ENCODE measurements at regions not wholly inside any gene's neighbourhood (a gene's known extent, or its start where the extent isn't known, plus 50 kb on each side); places are given as distances from the start of the nearest gene placed in this dataset.
A peak's percentile ranks its signal among the peaks of the same experiment; 100 is the strongest.

GRCh38 chr5:31137676-31138075, 55.8 kb upstream of the CDH6 start:
- in situ Hi-C loops (cut with MboI; ENCODE audit: low pct_unique_long_range_greater_than_20kb in 2 of 9, low sequenced_read_pairs in 9 of 9, unreplicated experiment in 9 of 9) = no loop called here
- ATAC-seq (replicated peaks in 6 of 8) = no peak
- H3K27ac ChIP-seq = no peak overlapping the region
- H3K4me1 ChIP-seq (replicated peaks in 1 of 2) = no peaks in the 10 kb centered on the region
- WGBS, 10 experiments = 0 to 100% (median 78%) methylated on average over 1 to 2 of the region's 2 CpGs; no CpG with 5 or more reads in 1 of the 10 experiments
- no peak overlapping the region for H3K4me3 ChIP-seq

DNA sequence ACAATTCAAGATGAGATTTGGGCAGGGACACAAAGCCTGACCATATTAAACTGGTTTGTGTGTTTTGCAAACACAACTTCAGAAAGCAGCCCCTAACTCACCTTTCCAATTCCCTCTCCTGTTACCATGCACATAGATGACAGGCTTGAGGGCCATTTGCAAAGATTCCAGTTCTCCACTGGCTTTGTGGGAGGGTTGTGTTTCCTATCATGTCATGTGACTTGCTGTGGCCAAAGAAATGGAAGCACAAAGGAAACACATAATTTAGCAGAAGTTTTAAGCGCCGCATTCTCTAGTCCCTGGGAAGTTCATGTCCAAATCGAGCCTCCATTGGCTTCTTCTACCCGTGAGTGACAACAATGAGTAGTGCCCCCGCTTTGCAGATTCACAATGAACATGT, 57.9 kb upstream of the CDH6 start:
- WGBS, 10 experiments = 27 to 100% (median 94%) methylated on average over 2 to 5 of the region's 5 CpGs; no CpG with 5 or more reads in 5 of the 10 experiments
- no peak overlapping the region for H3K4me3 ChIP-seq
- ATAC-seq (replicated peaks in 6 of 8) = no peak
- in situ Hi-C loops (cut with MboI; ENCODE audit: low pct_unique_long_range_greater_than_20kb in 2 of 9, low sequenced_read_pairs in 9 of 9, unreplicated experiment in 9 of 9) = no loop called here
- H3K4me1 ChIP-seq (replicated peaks in 1 of 2) = no peaks in the 10 kb centered on the region
- H3K27ac ChIP-seq = no peak overlapping the region

DNA sequence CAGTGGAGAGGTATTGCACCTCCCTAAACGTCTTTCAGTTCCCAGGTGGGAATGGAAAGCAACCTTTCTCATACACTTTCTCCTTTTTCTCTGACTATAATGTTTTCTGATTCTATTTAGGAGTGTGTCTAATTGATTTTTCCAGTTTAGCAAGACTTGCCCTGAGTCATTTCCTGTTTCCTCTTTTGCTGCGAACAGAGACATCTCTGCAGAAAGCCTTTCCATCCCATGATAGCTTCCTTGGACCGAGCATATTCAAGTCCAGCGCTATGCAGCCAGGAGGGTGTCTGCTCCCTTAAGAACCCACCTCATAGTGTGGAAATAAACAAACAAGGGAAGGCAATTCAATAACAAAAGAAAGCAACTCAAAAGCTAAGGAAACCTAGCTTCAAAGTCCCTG, 60.0 kb upstream of the CDH6 start:
- in situ Hi-C loops (cut with MboI; ENCODE audit: low pct_unique_long_range_greater_than_20kb in 2 of 9, low sequenced_read_pairs in 9 of 9, unreplicated experiment in 9 of 9) = no loop called here
- no peaks in the 10 kb centered on the region for H3K4me1 ChIP-seq (replicated peaks in 1 of 2)
- 9 to 92% (median 68%) methylated on average over 1 to 4 of the region's 4 CpGs for WGBS, 10 experiments
- no peak for ATAC-seq (replicated peaks in 6 of 8)
- H3K27ac ChIP-seq = no peak overlapping the region
- no peak overlapping the region for H3K4me3 ChIP-seq

- no peak for ATAC-seq (replicated peaks in 6 of 8)
- WGBS, 10 experiments = 6 to 100% (median 90%) methylated on average over 2 to 10 of the region's 10 CpGs
- in situ Hi-C loops (cut with MboI; ENCODE audit: low pct_unique_long_range_greater_than_20kb in 2 of 9, low sequenced_read_pairs in 9 of 9, unreplicated experiment in 9 of 9) = no loop called here
- Histone ChIP-seq H3K4me1 (replicated peaks in 1 of 2) (no peaks in the 10 kb centered on the region), H3K27ac (no peak overlapping the region), H3K4me3 (no peak overlapping the region)
Observed at GRCh38 chr5:31131381-31131891, 62.0 kb upstream of the CDH6 start.

- no peaks in the 10 kb centered on the region for H3K4me1 ChIP-seq (replicated peaks in 1 of 2)
- 0 to 100% (median 81%) methylated on average over 1 to 2 of the region's 2 CpGs for WGBS, 10 experiments
- ATAC-seq (replicated peaks in 6 of 8) = no peak
- no peak overlapping the region for H3K27ac ChIP-seq
- in situ Hi-C loops (cut with MboI; ENCODE audit: low pct_unique_long_range_greater_than_20kb in 2 of 9, low sequenced_read_pairs in 9 of 9, unreplicated experiment in 9 of 9) = no loop called here
- H3K4me3 ChIP-seq = no peak overlapping the region
Observed at GRCh38 chr5:31130676-31131075, 62.8 kb upstream of the CDH6 start.

- Histone ChIP-seq H3K4me3 (no peak overlapping the region), H3K27ac (no peak overlapping the region), H3K4me1 (replicated peaks in 1 of 2) (peaks cover 4 to 17% of the 10 kb centered on the region in 2 donors)
- WGBS, 10 experiments = 40 to 97% (median 91%) methylated on average over 3 to 5 of the region's 5 CpGs; no CpG with 5 or more reads in 1 of the 10 experiments
- in situ Hi-C loops (cut with MboI; ENCODE audit: low pct_unique_long_range_greater_than_20kb in 2 of 9, low sequenced_read_pairs in 9 of 9, unreplicated experiment in 9 of 9) = no loop called here
- ATAC-seq (replicated peaks in 6 of 8) = no peak
Observed at GRCh38 chr5:31124651-31125305, 68.7 kb upstream of the CDH6 start.

- no peak for ATAC-seq (replicated peaks in 6 of 8)
- peaks cover 4 to 17% of the 10 kb centered on the region in 2 donors for H3K4me1 ChIP-seq (replicated peaks in 1 of 2)
- no peak overlapping the region for H3K27ac ChIP-seq
- 0 to 100% (median 100%) methylated on average over 1 of the region's 1 CpG; no CpG with 5 or more reads in 7 of the 10 experiments for WGBS, 10 experiments
- no peak overlapping the region for H3K4me3 ChIP-seq
- in situ Hi-C loops (cut with MboI; ENCODE audit: low pct_unique_long_range_greater_than_20kb in 2 of 9, low sequenced_read_pairs in 9 of 9, unreplicated experiment in 9 of 9) = no loop called here
Observed at GRCh38 chr5:31124026-31124425, 69.5 kb upstream of the CDH6 start.

- ATAC-seq (replicated peaks in 6 of 8) = no peak
- H3K4me1 ChIP-seq (replicated peaks in 1 of 2) = peaks cover 4 to 17% of the 10 kb centered on the region in 2 donors
- no peak overlapping the region for H3K27ac ChIP-seq
- WGBS, 10 experiments = 17 to 98% (median 81%) methylated on average over 2 to 4 of the region's 4 CpGs
- H3K4me3 ChIP-seq = no peak overlapping the region
- in situ Hi-C loops (cut with MboI; ENCODE audit: low pct_unique_long_range_greater_than_20kb in 2 of 9, low sequenced_read_pairs in 9 of 9, unreplicated experiment in 9 of 9) = no loop called here
Observed at GRCh38 chr5:31122998-31123951, 70.2 kb upstream of the CDH6 start.

GRCh38 chr5:31121224-31121623, 72.3 kb upstream of the CDH6 start:
- in situ Hi-C loops (cut with MboI; ENCODE audit: low pct_unique_long_range_greater_than_20kb in 2 of 9, low sequenced_read_pairs in 9 of 9, unreplicated experiment in 9 of 9) = no loop called here
- no peak overlapping the region for H3K4me3 ChIP-seq
- ATAC-seq (replicated peaks in 6 of 8) = no peak
- H3K4me1 ChIP-seq (replicated peaks in 1 of 2) = peaks cover 4 to 17% of the 10 kb centered on the region in 2 donors
- 10 to 100% (median 86%) methylated on average over 1 to 2 of the region's 2 CpGs; no CpG with 5 or more reads in 1 of the 10 experiments for WGBS, 10 experiments
- no peak overlapping the region for H3K27ac ChIP-seq

GRCh38 chr5:31120642-31120948, 72.9 kb upstream of the CDH6 start:
- in situ Hi-C loops (cut with MboI; ENCODE audit: low pct_unique_long_range_greater_than_20kb in 2 of 9, low sequenced_read_pairs in 9 of 9, unreplicated experiment in 9 of 9) = no loop called here

DNA sequence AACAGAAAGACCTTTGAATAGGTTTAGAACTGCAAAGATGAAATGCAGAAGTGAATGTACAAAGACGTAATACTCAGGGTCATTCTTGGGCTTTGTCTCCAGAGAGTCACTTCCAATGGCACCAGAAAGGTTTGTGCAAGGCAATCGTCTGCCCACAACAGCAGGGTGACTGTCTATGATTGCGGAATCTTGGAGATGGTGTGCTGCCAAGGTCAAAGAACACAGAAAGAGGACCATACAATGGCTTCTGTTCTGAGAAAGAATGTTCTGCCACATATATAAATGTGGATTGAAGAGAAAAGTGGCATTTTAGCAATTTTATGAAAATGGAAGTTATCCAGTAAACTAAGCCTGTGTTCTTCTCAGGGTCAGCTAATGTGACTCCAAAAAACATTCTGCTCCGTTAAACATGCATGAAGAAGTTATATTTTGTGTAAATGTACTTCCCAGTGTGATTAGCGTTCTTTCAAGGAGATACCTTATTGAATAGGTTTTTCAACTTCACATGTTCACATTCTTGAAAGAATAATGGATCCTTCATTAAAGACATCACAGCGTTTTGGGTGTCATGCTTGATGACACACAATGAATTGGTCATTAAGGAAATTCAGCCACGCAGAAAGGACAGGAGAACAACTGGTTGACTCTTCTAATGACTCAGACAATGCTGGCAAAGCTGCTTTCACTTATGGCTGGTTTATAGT, 73.4 kb upstream of the CDH6 start:
- in situ Hi-C loops (cut with MboI; ENCODE audit: low pct_unique_long_range_greater_than_20kb in 2 of 9, low sequenced_read_pairs in 9 of 9, unreplicated experiment in 9 of 9) = no loop called here
- Histone ChIP-seq H3K4me1 (replicated peaks in 1 of 2) (peaks cover 4 to 17% of the 10 kb centered on the region in 2 donors), H3K4me3 (no peak overlapping the region), H3K27ac (no peak overlapping the region)
- peak in 4 of 8 experiments; percentile 39 to 65 (median 55) for ATAC-seq (replicated peaks in 6 of 8)
- 7 to 83% (median 45%) methylated on average over 1 to 7 of the region's 7 CpGs for WGBS, 10 experiments

More at GRCh38 chr5:31120642-31120948, 72.9 kb upstream of the CDH6 start:
- peaks cover 4 to 17% of the 10 kb centered on the region in 2 donors for H3K4me1 ChIP-seq (replicated peaks in 1 of 2)
- ATAC-seq (replicated peaks in 6 of 8) = no peak
- H3K27ac ChIP-seq = no peak overlapping the region
- H3K4me3 ChIP-seq = no peak overlapping the region
- 6 to 100% (median 55%) methylated on average over 1 to 3 of the region's 3 CpGs for WGBS, 10 experiments

GRCh38 chr5:31116466-31117031, 76.9 kb upstream of the CDH6 start:
- in situ Hi-C loops (cut with MboI; ENCODE audit: low pct_unique_long_range_greater_than_20kb in 2 of 9, low sequenced_read_pairs in 9 of 9, unreplicated experiment in 9 of 9) = no loop called here
- no peak overlapping the region for H3K4me3 ChIP-seq
- WGBS, 10 experiments = 21 to 100% (median 82%) methylated on average over 1 to 6 of the region's 6 CpGs; no CpG with 5 or more reads in 1 of the 10 experiments
- no peak for ATAC-seq (replicated peaks in 6 of 8)
- peaks cover 0 to 31% of the 10 kb centered on the region in 2 donors for H3K4me1 ChIP-seq (replicated peaks in 1 of 2)
- no peak overlapping the region for H3K27ac ChIP-seq
